GM12878 (cell line): ENCODE measurements at regions not wholly inside any gene's neighbourhood (a gene's known extent, or its start where the extent isn't known, plus 50 kb on each side); places are given as distances from the start of the nearest gene placed in this dataset.

Experiments used
- BCLAF1 ChIP-seq: fragments of 450-650 bp; IDR thresholded peaks from 2 replicates; pipeline ENCODE4 v1.6.1; 2017; ENCODE audit warnings: antibody characterized with exemption, mild to moderate bottlenecking, moderate library complexity
- BHLHE40 ChIP-seq, 2 experiments: fragments of 450-650 bp in 1 of 2; IDR thresholded peaks; 2 replicates each; pipeline ENCODE4 v1.6.1; 2011 to 2017; ENCODE audit warnings: low read depth in 2 of 2, borderline replicate concordance in 1 of 2, improper control_type of control experiment in 1 of 2, low read length in 1 of 2, mild to moderate bottlenecking in 1 of 2
- CBFB ChIP-seq: IDR thresholded peaks from 2 replicates; pipeline ENCODE4 v1.6.1; 2016; ENCODE audit warnings: antibody characterized with exemption, low read depth
- CBX5 ChIP-seq: sonication (generic); IDR thresholded peaks from 2 replicates; pipeline ENCODE4 v1.6.1; 2016; ENCODE audit warnings: low read depth, moderate library complexity, mild to moderate bottlenecking, inconsistent platforms
- CTCF ChIP-seq, 3 experiments: IDR thresholded peaks in 2 of 3; conservative IDR thresholded peaks in 1 of 3; 2 replicates each; pipeline ENCODE4 v1.5.1; 2011; ENCODE audit warnings: low read depth in 3 of 3, low read length in 3 of 3, mild to moderate bottlenecking in 3 of 3, control low read depth in 2 of 3, moderate library complexity in 2 of 3, inconsistent platforms in 1 of 3, mixed read lengths in 1 of 3; ENCODE audit not compliant: control insufficient read depth in 2 of 3, insufficient read depth in 1 of 3; ENCODE audit errors: extremely low read depth in 1 of 3
- EGR1 ChIP-seq, 2 experiments: IDR thresholded peaks; 1 replicate in 1 of 2; 2 replicates in 1 of 2; pipeline ENCODE4 v1.6.1; 2011 to 2012; ENCODE audit warnings: low read depth in 2 of 2, low read length in 2 of 2, borderline replicate concordance in 1 of 2, mild to moderate bottlenecking in 1 of 2, moderate library complexity in 1 of 2
- KAT2A ChIP-seq: conservative IDR thresholded peaks from 2 replicates; pipeline ENCODE4 v1.6.1; 2011; ENCODE audit warnings: low read depth, low read length; ENCODE audit not compliant: control insufficient read depth
- NBN ChIP-seq: fragments of 450-650 bp; IDR thresholded peaks from 2 replicates; pipeline ENCODE4 v1.6.1; 2016
- NFYA ChIP-seq: IDR thresholded peaks from 2 replicates; pipeline ENCODE4 v1.6.1; 2011; ENCODE audit warnings: low read depth, mild to moderate bottlenecking, low read length, improper control_type of control experiment, borderline replicate concordance
- NR2C2 ChIP-seq: IDR thresholded peaks from 2 replicates; pipeline ENCODE4 v1.6.1; 2011; ENCODE audit warnings: borderline replicate concordance, low read depth; ENCODE audit not compliant: control insufficient read depth, insufficient read length
- RFX5 ChIP-seq: IDR thresholded peaks from 2 replicates; pipeline ENCODE4 v1.6.1; 2011; ENCODE audit warnings: low read depth, low read length, improper control_type of control experiment
- TARDBP ChIP-seq: IDR thresholded peaks from 2 replicates; pipeline ENCODE4 v1.6.1; 2016; ENCODE audit warnings: borderline replicate concordance
- WRNIP1 ChIP-seq: IDR thresholded peaks from 2 replicates; pipeline ENCODE4 v1.6.1; 2011; ENCODE audit warnings: low read depth, low read length, improper control_type of control experiment, borderline replicate concordance
- ZNF207 ChIP-seq: fragments of 450-650 bp; IDR thresholded peaks from 2 replicates; pipeline ENCODE4 v1.6.1; 2014; ENCODE audit warnings: antibody characterized with exemption, mild to moderate bottlenecking, borderline replicate concordance
- ZNF24 ChIP-seq: fragments of 450-650 bp; IDR thresholded peaks from 2 replicates; pipeline ENCODE4 v1.6.1; 2017; ENCODE audit warnings: antibody characterized with exemption, mild to moderate bottlenecking
- ZNF274 ChIP-seq: IDR thresholded peaks from one replicate; pipeline ENCODE4 v1.8.0; 2011; ENCODE audit not compliant: insufficient read length, insufficient read depth
- ZNF687 ChIP-seq: fragments of 450-650 bp; IDR thresholded peaks from 2 replicates; pipeline ENCODE4 v1.6.1; 2017; ENCODE audit warnings: mild to moderate bottlenecking, moderate library complexity
- TF ChIP-seq, protein P1 (sequence below): fragments of 450-650 bp; IDR thresholded peaks from 2 replicates; pipeline ENCODE4 v1.6.1; 2017; ENCODE audit warnings: borderline replicate concordance
- TF ChIP-seq, protein P2 (sequence below): IDR thresholded peaks from 2 replicates; pipeline ENCODE4 v1.6.1; 2012; ENCODE audit warnings: low read length, inconsistent platforms

DNA sequence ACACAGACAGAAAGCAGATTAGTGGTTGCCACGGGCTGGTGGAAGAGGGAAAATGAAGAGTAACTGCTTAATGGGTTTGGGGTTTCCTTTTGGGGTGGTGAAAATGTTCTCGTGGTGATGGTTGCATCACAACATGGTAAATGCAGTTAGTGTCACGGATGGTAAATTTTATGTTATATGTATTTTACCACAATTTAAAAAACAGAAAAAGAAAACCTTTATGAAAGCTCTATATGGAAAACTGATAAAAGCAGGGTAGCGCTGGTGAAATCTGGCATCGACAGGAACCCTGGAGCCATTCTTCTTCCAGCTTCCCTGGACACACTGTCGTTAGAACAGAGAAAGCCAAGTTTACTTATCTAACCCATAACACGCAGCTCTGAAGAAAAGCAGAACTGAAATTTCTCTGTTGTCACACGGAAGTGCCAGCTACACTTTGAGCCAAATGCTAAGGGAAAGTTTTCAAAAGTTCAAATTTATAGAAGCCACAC is 287.7 kb upstream of the NR2F2 start (continued):
- TF ChIP-seq, protein P1, sequence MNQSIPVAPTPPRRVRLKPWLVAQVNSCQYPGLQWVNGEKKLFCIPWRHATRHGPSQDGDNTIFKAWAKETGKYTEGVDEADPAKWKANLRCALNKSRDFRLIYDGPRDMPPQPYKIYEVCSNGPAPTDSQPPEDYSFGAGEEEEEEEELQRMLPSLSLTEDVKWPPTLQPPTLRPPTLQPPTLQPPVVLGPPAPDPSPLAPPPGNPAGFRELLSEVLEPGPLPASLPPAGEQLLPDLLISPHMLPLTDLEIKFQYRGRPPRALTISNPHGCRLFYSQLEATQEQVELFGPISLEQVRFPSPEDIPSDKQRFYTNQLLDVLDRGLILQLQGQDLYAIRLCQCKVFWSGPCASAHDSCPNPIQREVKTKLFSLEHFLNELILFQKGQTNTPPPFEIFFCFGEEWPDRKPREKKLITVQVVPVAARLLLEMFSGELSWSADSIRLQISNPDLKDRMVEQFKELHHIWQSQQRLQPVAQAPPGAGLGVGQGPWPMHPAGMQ = no peak
- TF ChIP-seq CBX5 (no peak; the same call in 1 of the 2 replicates), BHLHE40 (IDR thresholded peaks at IDR 0.05; ENCODE audit: borderline replicate concordance in 1 of 2, low read depth in 2 of 2, low read length in 1 of 2) (peak; percentile 17 to 36; a peak in 1 of 4 replicates), WRNIP1 (no peak), NR2C2 (no peak), ZNF687 (peak; percentile 81; the same call in 1 of the 2 replicates), TARDBP (no peak), CTCF (IDR thresholded peaks at IDR 0.05 in 2 of 3, conservative IDR thresholded peaks at IDR 0.05 in 1 of 3; ENCODE audit: control insufficient read depth in 2 of 3, extremely low read depth in 1 of 3, insufficient read depth in 1 of 3, low read depth in 3 of 3, low read length in 3 of 3) (no peak), ZNF207 (no peak), CBFB (no peak), EGR1 (IDR thresholded peaks at IDR 0.05; ENCODE audit: borderline replicate concordance in 1 of 2, low read depth in 2 of 2, low read length in 2 of 2) (no peak), RFX5 (peak; percentile 81; the same call in 1 of the 2 replicates), KAT2A (no peak), ZNF24 (0 out of 2 replicates have a peak, but pooled peaks have one; percentile 22), NBN (peak; percentile 63; the same call in 1 of the 2 replicates), ZNF274 (no peak), BCLAF1 (no peak), NFYA (no peak)
- TF ChIP-seq, protein P2, sequence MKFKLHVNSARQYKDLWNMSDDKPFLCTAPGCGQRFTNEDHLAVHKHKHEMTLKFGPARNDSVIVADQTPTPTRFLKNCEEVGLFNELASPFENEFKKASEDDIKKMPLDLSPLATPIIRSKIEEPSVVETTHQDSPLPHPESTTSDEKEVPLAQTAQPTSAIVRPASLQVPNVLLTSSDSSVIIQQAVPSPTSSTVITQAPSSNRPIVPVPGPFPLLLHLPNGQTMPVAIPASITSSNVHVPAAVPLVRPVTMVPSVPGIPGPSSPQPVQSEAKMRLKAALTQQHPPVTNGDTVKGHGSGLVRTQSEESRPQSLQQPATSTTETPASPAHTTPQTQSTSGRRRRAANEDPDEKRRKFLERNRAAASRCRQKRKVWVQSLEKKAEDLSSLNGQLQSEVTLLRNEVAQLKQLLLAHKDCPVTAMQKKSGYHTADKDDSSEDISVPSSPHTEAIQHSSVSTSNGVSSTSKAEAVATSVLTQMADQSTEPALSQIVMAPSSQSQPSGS = peak; percentile 72
